HG03378 (cell line): ENCODE measurements at regions not wholly inside any gene's neighbourhood (a gene's known extent, or its start where the extent isn't known, plus 50 kb on each side); places are given as distances from the start of the nearest gene placed in this dataset.
"Not testable (repeated sequence)": the region's sequence is repeated elsewhere in the genome, so short reads cannot be mapped to it uniquely, and the experiment has no call there.

ENCODE experiments used
- ATAC-seq: cut with Tn5 transposase; IDR thresholded peaks from one replicate; pipeline ENCODE4 v1.9.1; 2021; ENCODE audit warnings: mild to moderate bottlenecking, moderate library complexity; ENCODE audit not compliant: unreplicated experiment

DNA sequence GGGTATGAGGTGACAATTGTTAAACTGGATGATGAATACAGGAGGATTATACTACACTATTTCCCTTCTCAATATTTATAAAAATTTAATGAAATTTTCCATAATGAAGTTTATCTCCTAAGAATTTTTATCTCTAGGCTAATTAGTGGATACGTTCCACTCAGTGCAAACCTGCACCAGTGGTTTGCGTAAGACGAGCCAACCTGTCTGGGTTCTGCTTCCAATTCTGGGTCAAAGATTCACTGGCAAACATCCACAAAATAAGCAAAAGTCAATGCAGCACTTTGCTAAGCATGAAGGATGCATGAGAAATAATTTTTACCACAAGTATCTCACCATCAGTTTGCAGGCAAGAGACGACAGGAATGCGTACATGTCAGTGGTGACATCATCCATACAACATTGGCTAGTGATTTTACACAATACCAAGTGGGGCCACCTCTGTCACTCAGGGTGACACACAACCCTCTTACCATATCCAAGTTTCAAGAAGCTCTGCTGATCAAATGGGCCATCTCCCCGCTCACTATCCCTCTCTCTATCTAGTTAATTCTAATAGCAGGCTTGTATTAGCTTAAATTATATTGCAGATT, 51.7 kb downstream of the FAM50B start:
- no peak for ATAC-seq

- no peak for ATAC-seq
Observed at GRCh38 chr6:3902871-3903648, 53.9 kb downstream of the FAM50B start.

- ATAC-seq = no peak
Observed at GRCh38 chr6:3904518-3904917, 55.3 kb downstream of the FAM50B start.

DNA sequence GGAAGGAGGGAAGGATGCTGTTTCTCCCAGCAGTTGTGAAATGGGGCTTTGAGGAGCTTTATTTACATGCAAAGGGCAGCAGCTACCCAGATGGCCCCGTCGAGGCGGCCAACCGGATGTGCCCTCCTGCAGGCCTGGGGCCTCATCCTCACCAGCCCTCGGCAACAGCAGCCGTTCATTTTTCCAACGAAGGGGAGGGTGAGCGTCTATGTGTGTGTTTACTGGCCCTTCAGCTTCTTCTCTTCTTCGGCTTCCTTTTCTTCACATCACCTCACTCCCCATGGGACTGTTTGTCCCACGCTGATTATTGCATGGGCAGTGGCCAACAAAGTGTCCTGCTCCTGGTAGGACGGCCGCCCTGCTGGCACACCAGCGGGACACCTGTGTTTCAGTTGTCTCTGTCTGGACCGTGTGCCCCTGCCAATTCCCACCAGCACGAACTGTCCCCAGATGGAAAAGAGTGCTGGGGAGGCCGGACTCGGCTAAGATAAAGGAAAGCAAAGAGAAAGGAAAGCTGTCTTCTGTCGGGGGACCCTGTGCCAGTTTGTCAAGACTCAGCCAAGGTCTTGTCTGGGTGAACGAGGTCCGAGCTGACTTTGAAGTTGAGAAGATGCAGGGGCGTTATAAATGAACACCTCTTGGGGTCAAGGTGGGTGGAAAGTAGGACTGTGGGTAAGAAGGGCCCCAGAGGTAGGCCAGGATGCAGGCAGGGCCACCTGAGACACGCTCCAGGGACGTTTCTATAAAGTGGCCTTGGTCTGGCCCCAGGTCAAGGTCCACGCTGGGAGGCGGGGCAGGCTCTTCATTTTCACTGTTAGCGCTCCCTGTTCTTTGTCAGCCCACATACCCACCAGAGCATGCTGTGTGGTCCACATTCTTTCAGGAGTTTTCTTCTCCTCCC, 57.0 kb downstream of the FAM50B start:
- no peak for ATAC-seq

DNA sequence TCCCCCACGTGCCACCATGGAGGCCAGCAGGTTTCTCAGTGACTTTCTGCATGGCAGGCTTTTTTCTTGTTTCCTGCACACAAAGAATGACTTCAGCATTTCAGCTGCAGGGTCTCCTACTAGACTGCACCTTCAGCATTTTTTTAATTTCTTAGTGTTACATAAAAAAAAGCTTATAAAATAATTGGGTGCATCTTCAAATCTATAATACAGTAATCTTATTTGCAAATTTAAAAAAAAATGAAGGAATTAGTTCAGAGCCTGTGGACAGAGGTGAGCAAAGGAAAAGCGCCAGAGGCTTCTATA, 57.6 kb downstream of the FAM50B start:
- no peak for ATAC-seq

GRCh38 chr6:3908223-3908622, 59.0 kb downstream of the FAM50B start:
- no peak for ATAC-seq

DNA sequence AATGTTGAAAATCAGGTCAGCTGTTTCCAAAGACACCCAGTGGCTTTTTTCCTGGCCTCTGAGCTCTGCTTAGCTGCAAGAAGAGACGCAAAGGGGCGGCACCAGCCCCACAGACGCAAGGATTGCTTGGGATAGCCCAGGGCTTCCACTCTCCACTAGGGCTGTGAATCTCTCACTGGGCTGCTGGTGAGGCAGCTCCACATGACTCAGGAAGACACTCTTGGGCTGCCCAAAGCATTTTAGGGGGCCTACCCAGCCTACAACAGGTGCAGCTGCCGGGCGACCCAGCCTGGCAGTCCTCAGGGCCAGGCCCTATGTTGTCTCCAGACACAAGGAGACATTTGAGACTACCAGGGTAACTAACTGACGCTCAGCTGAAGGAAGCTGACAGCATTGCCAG, 59.8 kb downstream of the FAM50B start:
- ATAC-seq = no peak

- no peak for ATAC-seq
Observed at GRCh38 chr6:3910106-3910663, 61.0 kb downstream of the FAM50B start.

GRCh38 chr6:3911130-3911529, 62.0 kb downstream of the FAM50B start:
- no peak for ATAC-seq

GRCh38 chr6:3911614-3912336, 62.6 kb downstream of the FAM50B start:
- no peak for ATAC-seq

GRCh38 chr6:3912361-3913076, 63.3 kb downstream of the FAM50B start:
- no peak for ATAC-seq

GRCh38 chr6:3913077-3913957, 64.1 kb downstream of the FAM50B start:
- no peak for ATAC-seq

DNA sequence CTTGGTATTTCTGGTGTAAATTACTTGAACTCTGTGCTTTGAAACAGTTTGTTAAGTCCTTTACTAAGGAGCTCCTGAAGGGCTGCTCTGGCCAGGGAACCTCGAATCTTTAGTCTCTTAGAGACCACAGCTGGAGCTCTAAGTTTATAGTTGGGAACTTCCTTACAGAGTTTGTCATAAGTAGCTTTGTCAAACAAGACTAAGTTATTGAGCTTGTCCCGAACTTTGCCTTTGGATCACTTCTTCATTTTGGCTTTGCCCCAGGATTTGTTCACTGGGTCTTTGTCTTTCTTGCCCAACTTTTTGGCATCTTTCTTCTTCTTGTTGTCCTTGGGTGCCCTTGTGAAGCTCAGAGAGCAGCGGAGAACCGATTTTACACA, 64.8 kb downstream of the FAM50B start:
- ATAC-seq = no peak

GRCh38 chr6:3915076-3915791, 66.1 kb downstream of the FAM50B start:
- no peak for ATAC-seq

DNA sequence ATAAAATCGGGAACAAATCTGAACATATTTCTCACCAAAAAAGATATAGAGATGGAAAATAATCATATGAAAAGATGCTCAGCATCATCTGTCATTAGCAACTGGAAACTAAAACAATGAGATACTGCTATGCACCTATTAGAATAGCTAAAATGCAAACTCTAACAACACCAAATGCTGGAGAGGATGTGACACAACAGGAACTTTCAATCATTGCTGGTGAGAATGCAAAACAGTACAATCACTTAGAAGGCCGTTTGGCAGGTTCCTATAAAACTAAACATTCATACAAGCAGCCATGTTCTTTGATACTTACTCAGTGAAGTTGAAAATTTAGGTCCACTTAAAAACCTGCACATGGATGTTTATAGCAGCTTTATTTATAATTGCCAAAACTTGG, 67.0 kb downstream of the FAM50B start:
- ATAC-seq = no peak

- not testable (repeated sequence) for ATAC-seq
Observed at GRCh38 chr6:3916749-3917148, 67.6 kb downstream of the FAM50B start.

DNA sequence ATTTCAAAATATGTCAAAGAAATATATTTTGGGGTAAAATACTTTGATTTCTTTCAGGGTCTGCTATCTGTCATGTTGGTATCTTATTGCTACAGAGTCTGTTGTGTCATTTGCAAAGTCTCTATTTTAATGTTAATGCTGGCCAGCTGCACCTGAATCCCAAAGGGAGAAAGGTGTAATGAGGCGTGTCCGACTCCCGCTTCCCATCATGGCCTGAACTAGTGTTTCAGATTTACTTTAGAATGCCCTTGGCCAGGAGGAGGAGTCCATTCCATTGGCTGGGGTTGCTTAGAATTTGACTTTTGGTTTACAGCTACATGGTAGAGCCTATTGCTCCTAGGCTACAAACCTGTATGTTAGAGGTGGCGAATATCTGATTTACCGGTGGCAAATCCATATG, 69.3 kb downstream of the FAM50B start:
- ATAC-seq = no peak

DNA sequence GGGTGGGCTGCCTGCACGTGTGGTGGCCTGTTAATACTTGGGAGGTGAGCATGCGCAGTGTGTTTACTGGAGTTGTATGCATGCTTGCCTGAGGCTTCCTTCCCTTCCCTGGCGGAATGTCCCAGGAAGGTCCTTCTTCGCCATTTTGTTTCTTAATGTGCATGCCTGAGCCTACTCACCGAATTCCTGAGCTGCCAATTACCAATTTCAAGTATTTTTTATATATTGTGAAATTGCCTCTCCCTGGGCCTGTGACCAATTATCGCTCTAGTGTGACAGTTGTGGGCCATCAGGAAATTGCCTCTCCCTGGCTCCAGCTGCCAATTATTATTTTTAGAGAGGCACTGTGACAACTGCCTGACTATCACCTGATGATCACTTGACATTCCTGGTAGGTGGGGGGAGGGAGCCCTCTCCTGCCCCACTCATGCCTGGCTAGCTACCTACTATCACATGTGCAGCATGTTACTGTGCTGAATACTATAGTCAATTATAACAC, 70.0 kb downstream of the FAM50B start:
- ATAC-seq = no peak

- no peak for ATAC-seq
Observed at GRCh38 chr6:3919849-3920248, 70.7 kb downstream of the FAM50B start.
